ENCODE measurements at regions not wholly inside any gene's neighbourhood (a gene's known extent, or its start where the extent isn't known, plus 50 kb on each side); places are given as distances from the start of the nearest gene placed in this dataset.

DNA sequence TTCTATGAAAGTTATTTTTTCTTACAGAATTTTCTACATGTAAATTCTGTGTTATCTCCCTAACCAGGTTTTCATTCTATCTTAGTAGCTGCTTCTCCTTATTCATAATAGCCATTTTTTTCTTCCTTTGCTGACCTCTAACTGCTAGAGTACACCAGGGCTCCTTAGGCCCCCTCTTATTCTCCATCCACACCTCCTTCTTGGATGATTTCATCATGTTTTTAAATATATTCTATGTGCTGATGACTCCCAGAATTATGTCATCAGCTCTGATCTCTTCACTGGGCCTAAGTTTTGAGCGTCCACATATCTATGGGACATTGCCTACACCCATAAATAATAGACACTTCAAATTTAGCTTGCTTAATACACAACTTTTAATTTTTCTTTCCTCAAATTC lies 721.5 kb downstream of the SLC16A7 start:
- POLR2A ChIA-PET: no interaction called here
- CTCF ChIA-PET: no interaction called here
- H3K27me3 Mint-ChIP-seq (ENCODE audit: low read depth): no peaks in the 10 kb centered on the region
- H3K4me3 Mint-ChIP-seq: no peak overlapping the region
- no peak for DNase-seq (ENCODE audit: low spot score)
- no peak for TF ChIP-seq RELA (CRISPR knock-in tag; IDR thresholded peaks at IDR 0.05; ENCODE audit: borderline replicate concordance)
- no peak for TF ChIP-seq OVOL2 (CRISPR knock-in tag; IDR thresholded peaks at IDR 0.05; ENCODE audit: borderline replicate concordance)
- TF ChIP-seq GRHL2 (CRISPR knock-in tag; IDR thresholded peaks at IDR 0.05; ENCODE audit: insufficient replicate concordance, severe bottlenecking): no peak
- TF ChIP-seq KAT7 (CRISPR knock-in tag; IDR thresholded peaks at IDR 0.05; ENCODE audit: borderline replicate concordance): no peak
- no peak for TF ChIP-seq CREM (CRISPR knock-in tag; IDR thresholded peaks at IDR 0.05)
- no peaks in the 10 kb centered on the region for H3K36me3 Mint-ChIP-seq
- 0 out of 2 replicates have a peak, but pooled peaks cover 3% of the 10 kb centered on the region for H3K9me3 Mint-ChIP-seq
- no peak overlapping the region for H3K27ac Mint-ChIP-seq
- H3K4me1 Mint-ChIP-seq: peaks cover 4% of the 10 kb centered on the region
- ATAC-seq: no peak

DNA sequence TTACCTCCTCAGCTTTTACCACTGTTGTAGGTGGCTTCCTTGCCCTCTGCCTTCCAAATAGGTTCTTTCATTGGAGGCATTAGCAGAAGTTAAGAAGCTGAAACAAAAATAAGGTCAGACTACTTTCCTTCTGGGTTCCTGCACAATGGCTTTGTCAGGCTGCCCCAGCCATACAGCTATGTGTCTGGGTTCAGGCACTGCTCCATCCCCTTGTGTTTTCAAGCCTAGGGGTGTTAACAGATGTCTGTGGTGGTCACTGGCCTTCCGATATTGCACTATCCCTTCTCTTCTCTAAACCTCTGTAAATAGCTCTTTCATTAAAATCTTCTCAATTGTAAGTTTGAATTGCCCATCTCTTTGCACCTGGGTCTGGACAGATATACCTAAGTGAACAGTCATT lies 728.9 kb downstream of the SLC16A7 start:
- H3K36me3 Mint-ChIP-seq: no peaks in the 10 kb centered on the region
- H3K9me3 Mint-ChIP-seq: 0 out of 2 replicates have a peak, but pooled peaks cover 3% of the 10 kb centered on the region
- no peak for TF ChIP-seq ATF1 (CRISPR knock-in tag; IDR thresholded peaks at IDR 0.05)
- TF ChIP-seq, protein P1, sequence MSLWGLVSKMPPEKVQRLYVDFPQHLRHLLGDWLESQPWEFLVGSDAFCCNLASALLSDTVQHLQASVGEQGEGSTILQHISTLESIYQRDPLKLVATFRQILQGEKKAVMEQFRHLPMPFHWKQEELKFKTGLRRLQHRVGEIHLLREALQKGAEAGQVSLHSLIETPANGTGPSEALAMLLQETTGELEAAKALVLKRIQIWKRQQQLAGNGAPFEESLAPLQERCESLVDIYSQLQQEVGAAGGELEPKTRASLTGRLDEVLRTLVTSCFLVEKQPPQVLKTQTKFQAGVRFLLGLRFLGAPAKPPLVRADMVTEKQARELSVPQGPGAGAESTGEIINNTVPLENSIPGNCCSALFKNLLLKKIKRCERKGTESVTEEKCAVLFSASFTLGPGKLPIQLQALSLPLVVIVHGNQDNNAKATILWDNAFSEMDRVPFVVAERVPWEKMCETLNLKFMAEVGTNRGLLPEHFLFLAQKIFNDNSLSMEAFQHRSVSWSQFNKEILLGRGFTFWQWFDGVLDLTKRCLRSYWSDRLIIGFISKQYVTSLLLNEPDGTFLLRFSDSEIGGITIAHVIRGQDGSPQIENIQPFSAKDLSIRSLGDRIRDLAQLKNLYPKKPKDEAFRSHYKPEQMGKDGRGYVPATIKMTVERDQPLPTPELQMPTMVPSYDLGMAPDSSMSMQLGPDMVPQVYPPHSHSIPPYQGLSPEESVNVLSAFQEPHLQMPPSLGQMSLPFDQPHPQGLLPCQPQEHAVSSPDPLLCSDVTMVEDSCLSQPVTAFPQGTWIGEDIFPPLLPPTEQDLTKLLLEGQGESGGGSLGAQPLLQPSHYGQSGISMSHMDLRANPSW (CRISPR knock-in tag; conservative IDR thresholded peaks at IDR 0.05; ENCODE audit: low read depth): no peak
- TF ChIP-seq ZNF671 (CRISPR knock-in tag; IDR thresholded peaks at IDR 0.05): no peak
- TF ChIP-seq, protein P2, sequence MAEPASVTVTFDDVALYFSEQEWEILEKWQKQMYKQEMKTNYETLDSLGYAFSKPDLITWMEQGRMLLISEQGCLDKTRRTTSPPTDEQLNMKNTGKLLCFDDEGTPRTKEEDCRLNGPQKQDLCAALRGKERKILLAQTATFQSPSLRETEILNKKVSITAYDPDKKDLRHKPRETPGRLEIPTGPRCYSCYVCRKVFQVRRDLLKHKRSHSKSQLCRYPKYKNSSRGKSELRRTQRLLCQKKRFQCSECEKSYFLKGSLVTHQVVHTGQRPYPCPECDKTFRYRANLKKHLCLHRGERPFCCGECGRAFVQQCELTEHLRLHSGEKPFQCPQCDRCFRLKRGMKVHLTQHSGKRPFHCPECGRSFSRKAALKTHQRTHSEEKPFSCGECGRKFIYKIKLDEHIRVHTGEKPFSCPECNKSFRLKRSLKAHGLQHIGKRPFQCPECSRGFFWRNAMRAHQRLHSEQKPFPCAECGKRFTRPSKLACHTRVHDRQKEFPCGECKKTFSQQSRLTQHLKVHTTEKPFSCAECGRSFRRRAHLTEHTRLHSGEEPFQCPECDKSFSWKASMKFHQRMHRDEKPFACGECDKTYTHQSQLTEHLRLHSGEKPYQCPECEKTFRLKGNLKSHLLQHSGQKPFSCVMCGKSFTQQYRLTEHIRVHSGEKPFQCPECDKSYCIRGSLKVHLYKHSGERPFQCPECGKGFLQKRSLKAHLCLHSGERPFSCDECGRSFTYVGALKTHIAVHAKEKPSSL (CRISPR knock-in tag; conservative IDR thresholded peaks at IDR 0.05): no peak
- no peak for TF ChIP-seq NR2C2 (CRISPR knock-in tag; IDR thresholded peaks at IDR 0.05)
- no peak for TF ChIP-seq ZNF263 (CRISPR knock-in tag; IDR thresholded peaks at IDR 0.05; ENCODE audit: low read depth)
- TF ChIP-seq, protein P3, sequence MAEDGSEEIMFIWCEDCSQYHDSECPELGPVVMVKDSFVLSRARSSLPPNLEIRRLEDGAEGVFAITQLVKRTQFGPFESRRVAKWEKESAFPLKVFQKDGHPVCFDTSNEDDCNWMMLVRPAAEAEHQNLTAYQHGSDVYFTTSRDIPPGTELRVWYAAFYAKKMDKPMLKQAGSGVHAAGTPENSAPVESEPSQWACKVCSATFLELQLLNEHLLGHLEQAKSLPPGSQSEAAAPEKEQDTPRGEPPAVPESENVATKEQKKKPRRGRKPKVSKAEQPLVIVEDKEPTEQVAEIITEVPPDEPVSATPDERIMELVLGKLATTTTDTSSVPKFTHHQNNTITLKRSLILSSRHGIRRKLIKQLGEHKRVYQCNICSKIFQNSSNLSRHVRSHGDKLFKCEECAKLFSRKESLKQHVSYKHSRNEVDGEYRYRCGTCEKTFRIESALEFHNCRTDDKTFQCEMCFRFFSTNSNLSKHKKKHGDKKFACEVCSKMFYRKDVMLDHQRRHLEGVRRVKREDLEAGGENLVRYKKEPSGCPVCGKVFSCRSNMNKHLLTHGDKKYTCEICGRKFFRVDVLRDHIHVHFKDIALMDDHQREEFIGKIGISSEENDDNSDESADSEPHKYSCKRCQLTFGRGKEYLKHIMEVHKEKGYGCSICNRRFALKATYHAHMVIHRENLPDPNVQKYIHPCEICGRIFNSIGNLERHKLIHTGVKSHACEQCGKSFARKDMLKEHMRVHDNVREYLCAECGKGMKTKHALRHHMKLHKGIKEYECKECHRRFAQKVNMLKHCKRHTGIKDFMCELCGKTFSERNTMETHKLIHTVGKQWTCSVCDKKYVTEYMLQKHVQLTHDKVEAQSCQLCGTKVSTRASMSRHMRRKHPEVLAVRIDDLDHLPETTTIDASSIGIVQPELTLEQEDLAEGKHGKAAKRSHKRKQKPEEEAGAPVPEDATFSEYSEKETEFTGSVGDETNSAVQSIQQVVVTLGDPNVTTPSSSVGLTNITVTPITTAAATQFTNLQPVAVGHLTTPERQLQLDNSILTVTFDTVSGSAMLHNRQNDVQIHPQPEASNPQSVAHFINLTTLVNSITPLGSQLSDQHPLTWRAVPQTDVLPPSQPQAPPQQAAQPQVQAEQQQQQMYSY (CRISPR knock-in tag; IDR thresholded peaks at IDR 0.05): no peak
- no peak for TF ChIP-seq SOX15 (CRISPR knock-in tag; IDR thresholded peaks at IDR 0.05)
- TF ChIP-seq, protein P4, sequence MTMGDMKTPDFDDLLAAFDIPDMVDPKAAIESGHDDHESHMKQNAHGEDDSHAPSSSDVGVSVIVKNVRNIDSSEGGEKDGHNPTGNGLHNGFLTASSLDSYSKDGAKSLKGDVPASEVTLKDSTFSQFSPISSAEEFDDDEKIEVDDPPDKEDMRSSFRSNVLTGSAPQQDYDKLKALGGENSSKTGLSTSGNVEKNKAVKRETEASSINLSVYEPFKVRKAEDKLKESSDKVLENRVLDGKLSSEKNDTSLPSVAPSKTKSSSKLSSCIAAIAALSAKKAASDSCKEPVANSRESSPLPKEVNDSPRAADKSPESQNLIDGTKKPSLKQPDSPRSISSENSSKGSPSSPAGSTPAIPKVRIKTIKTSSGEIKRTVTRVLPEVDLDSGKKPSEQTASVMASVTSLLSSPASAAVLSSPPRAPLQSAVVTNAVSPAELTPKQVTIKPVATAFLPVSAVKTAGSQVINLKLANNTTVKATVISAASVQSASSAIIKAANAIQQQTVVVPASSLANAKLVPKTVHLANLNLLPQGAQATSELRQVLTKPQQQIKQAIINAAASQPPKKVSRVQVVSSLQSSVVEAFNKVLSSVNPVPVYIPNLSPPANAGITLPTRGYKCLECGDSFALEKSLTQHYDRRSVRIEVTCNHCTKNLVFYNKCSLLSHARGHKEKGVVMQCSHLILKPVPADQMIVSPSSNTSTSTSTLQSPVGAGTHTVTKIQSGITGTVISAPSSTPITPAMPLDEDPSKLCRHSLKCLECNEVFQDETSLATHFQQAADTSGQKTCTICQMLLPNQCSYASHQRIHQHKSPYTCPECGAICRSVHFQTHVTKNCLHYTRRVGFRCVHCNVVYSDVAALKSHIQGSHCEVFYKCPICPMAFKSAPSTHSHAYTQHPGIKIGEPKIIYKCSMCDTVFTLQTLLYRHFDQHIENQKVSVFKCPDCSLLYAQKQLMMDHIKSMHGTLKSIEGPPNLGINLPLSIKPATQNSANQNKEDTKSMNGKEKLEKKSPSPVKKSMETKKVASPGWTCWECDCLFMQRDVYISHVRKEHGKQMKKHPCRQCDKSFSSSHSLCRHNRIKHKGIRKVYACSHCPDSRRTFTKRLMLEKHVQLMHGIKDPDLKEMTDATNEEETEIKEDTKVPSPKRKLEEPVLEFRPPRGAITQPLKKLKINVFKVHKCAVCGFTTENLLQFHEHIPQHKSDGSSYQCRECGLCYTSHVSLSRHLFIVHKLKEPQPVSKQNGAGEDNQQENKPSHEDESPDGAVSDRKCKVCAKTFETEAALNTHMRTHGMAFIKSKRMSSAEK (CRISPR knock-in tag; IDR thresholded peaks at IDR 0.05; ENCODE audit: borderline replicate concordance): no peak
- no peak for TF ChIP-seq ZNF138 (CRISPR knock-in tag; conservative IDR thresholded peaks at IDR 0.05)
- no peak for TF ChIP-seq ZNF219 (CRISPR knock-in tag; IDR thresholded peaks at IDR 0.05; ENCODE audit: borderline replicate concordance)
- TF ChIP-seq, protein P5, sequence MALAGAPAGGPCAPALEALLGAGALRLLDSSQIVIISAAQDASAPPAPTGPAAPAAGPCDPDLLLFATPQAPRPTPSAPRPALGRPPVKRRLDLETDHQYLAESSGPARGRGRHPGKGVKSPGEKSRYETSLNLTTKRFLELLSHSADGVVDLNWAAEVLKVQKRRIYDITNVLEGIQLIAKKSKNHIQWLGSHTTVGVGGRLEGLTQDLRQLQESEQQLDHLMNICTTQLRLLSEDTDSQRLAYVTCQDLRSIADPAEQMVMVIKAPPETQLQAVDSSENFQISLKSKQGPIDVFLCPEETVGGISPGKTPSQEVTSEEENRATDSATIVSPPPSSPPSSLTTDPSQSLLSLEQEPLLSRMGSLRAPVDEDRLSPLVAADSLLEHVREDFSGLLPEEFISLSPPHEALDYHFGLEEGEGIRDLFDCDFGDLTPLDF (CRISPR knock-in tag; IDR thresholded peaks at IDR 0.05): no peak
- no peak for TF ChIP-seq GRHL2 (CRISPR knock-in tag; IDR thresholded peaks at IDR 0.05; ENCODE audit: insufficient replicate concordance, severe bottlenecking)
- ATAC-seq (no peak), DNase-seq (ENCODE audit: low spot score) (no peak)
- ChIA-PET CTCF (no interaction called here), POLR2A (no interaction called here)
- H3K4me3 Mint-ChIP-seq: no peak overlapping the region
- no peak overlapping the region for H3K27ac Mint-ChIP-seq
- no peaks in the 10 kb centered on the region for H3K27me3 Mint-ChIP-seq (ENCODE audit: low read depth)
- H3K4me1 Mint-ChIP-seq: no peaks in the 10 kb centered on the region
